Stomach (tissue), 8 donors: ENCODE measurements at regions not wholly inside any gene's neighbourhood (a gene's known extent, or its start where the extent isn't known, plus 50 kb on each side); places are given as distances from the start of the nearest gene placed in this dataset.
"Not testable (repeated sequence)": the region's sequence is repeated elsewhere in the genome, so short reads cannot be mapped to it uniquely, and the experiment has no call there.

Experiments
- DNase-seq, 2 donors: peaks; one replicate each; pipeline versions ENCODE4 v3.0.0 to v3.0.0-alpha.2; 2013 to 2019
- H3K27ac ChIP-seq, 5 donors: fragments of 200-600 bp in 4 of 5; sonication (generic) in 4 of 5; one replicate each; pipeline ENCODE4 v1.5.1; 2013 to 2019; ENCODE audit warnings: mild to moderate bottlenecking in 1 of 5, moderate library complexity in 1 of 5
- H3K27me3 ChIP-seq, 3 donors: fragments of 200-600 bp; sonication (generic); one replicate each; pipeline ENCODE4 v1.5.1; 2017 to 2019; ENCODE audit warnings: mixed run types in 1 of 3
- H3K36me3 ChIP-seq, 4 donors: fragments of 200-600 bp; sonication (generic); 1 replicate in 3 of 4; 2 replicates in 1 of 4; pipeline ENCODE4 v1.5.1; 2016 to 2019
- H3K4me1 ChIP-seq, 4 donors: fragments of 200-600 bp; sonication (generic); one replicate each; pipeline ENCODE4 v1.5.1; 2016 to 2019
- H3K4me3 ChIP-seq, 4 donors: fragments of 200-600 bp; sonication (generic) in 3 of 4; one replicate each; pipeline ENCODE4 v1.5.1; 2016 to 2019; ENCODE audit warnings: mild to moderate bottlenecking in 1 of 4
- H3K9me3 ChIP-seq, 4 donors: fragments of 200-600 bp; sonication (generic); one replicate each; pipeline ENCODE4 v1.5.1; 2016 to 2019
- CTCF ChIP-seq, 7 experiments: fragments of 450-650 bp in 4 of 7; fragments of 200-600 bp in 3 of 7; sonication (generic) in 3 of 7; IDR thresholded peaks; one replicate each; pipeline ENCODE4 v1.5.1; 2016 to 2019; ENCODE audit warnings: antibody characterized with exemption in 7 of 7, control low read depth in 2 of 7, mild to moderate bottlenecking in 1 of 7
- EP300 ChIP-seq: sonication (generic); formaldehyde crosslinking; IDR thresholded peaks from one replicate; pipeline ENCODE4 v1.6.1; 2017; ENCODE audit warnings: antibody characterized with exemption
- POLR2A ChIP-seq, 4 donors: fragments of 450-650 bp; IDR thresholded peaks; one replicate each; pipeline ENCODE4 v1.6.1; 2016; ENCODE audit warnings: antibody characterized with exemption in 4 of 4, control low read depth in 2 of 4, mild to moderate bottlenecking in 1 of 4, moderate library complexity in 1 of 4
- POLR2AphosphoS5 ChIP-seq, 3 donors: sonication (generic); formaldehyde crosslinking; IDR thresholded peaks; one replicate each; pipeline ENCODE4 v1.6.1; 2016; ENCODE audit warnings: antibody characterized with exemption in 3 of 3
- WGBS, 5 donors: extraction: QIAGEN DNeasy Blood & Tissue Kit in 3 of 5; methylation state at CpG; one replicate each; pipeline versions ENCODE4 v1.1.5 to v1.1.7; 2013 to 2018; 5-methylcytosine and 5-hydroxymethylcytosine counted together
- intact Hi-C: fragments of 100-400 bp; cut with DNase I; formaldehyde crosslinking; loops from one replicate; pipeline ENCODE4 v1.15.1; 2023; ENCODE audit warnings: low total_unique reads
- donor health status: healthy with polysubstance abuse.
- donor health status: Bipolar disorder and iron deficiency.
- donor health status: healthy.

- intact Hi-C loops: no loop called here
- Histone ChIP-seq H3K9me3 (peaks cover 7 to 29% (median 21%) of the 10 kb centered on the region in 4 donors), H3K27ac (no peak overlapping the region), H3K27me3 (no peaks in the 10 kb centered on the region), H3K4me3 (no peak overlapping the region), H3K36me3 (no peaks in the 10 kb centered on the region), H3K4me1 (no peaks in the 10 kb centered on the region)
- DNase-seq: no peak
- WGBS, 5 donors: 64 to 73% (median 69%) methylated on average over 4 of the region's 4 CpGs
- no peak for TF ChIP-seq CTCF (IDR thresholded peaks at IDR 0.05)
- no peak for TF ChIP-seq POLR2AphosphoS5 (IDR thresholded peaks at IDR 0.05)
- no peak for TF ChIP-seq EP300
- no peak for TF ChIP-seq POLR2A (IDR thresholded peaks at IDR 0.05)
Measured at GRCh38 chr9:7316967-7317366, 482.6 kb downstream of the DMAC1 start.

- H3K27me3 ChIP-seq: no peaks in the 10 kb centered on the region
- DNase-seq: peak in 1 of 2 donors; percentile 44
- H3K36me3 ChIP-seq: no peaks in the 10 kb centered on the region
- no peak overlapping the region for H3K27ac ChIP-seq
- TF ChIP-seq POLR2A (IDR thresholded peaks at IDR 0.05) (no peak), POLR2AphosphoS5 (IDR thresholded peaks at IDR 0.05) (no peak), CTCF (IDR thresholded peaks at IDR 0.05) (no peak), EP300 (no peak)
- H3K4me1 ChIP-seq: no peaks in the 10 kb centered on the region
- intact Hi-C loops: no loop called here
- 56 to 89% (median 69%) methylated on average over 3 of the region's 3 CpGs for WGBS, 5 donors
- no peak overlapping the region for H3K4me3 ChIP-seq
- H3K9me3 ChIP-seq: peaks cover 7 to 35% (median 25%) of the 10 kb centered on the region in 4 donors
Measured at GRCh38 chr9:7316166-7316795, 483.3 kb downstream of the DMAC1 start.

GRCh38 chr9:7315746-7316145 lies 483.8 kb downstream of the DMAC1 start:
- H3K27ac ChIP-seq: no peak overlapping the region
- peaks cover 7 to 35% (median 25%) of the 10 kb centered on the region in 4 donors for H3K9me3 ChIP-seq
- intact Hi-C loops: no loop called here
- H3K27me3 ChIP-seq: no peaks in the 10 kb centered on the region
- H3K4me3 ChIP-seq: no peak overlapping the region
- WGBS, 5 donors: 68 to 79% (median 69%) methylated on average over 3 of the region's 3 CpGs
- no peaks in the 10 kb centered on the region for H3K36me3 ChIP-seq
- DNase-seq: no peak
- TF ChIP-seq POLR2AphosphoS5 (IDR thresholded peaks at IDR 0.05) (peak in 1 of 3 donors; percentile 4), EP300 (no peak)
- H3K4me1 ChIP-seq: no peaks in the 10 kb centered on the region

- no peak overlapping the region for H3K27ac ChIP-seq
- no peaks in the 10 kb centered on the region for H3K27me3 ChIP-seq
- H3K36me3 ChIP-seq: no peaks in the 10 kb centered on the region
- H3K9me3 ChIP-seq: peaks cover 7 to 42% (median 31%) of the 10 kb centered on the region in 4 donors
- no peak for TF ChIP-seq CTCF (IDR thresholded peaks at IDR 0.05)
- TF ChIP-seq POLR2A (IDR thresholded peaks at IDR 0.05): no peak
- no peak for TF ChIP-seq POLR2AphosphoS5 (IDR thresholded peaks at IDR 0.05)
- TF ChIP-seq EP300: no peak
- H3K4me1 ChIP-seq: no peaks in the 10 kb centered on the region
- no peak overlapping the region for H3K4me3 ChIP-seq
- WGBS, 5 donors: 89 to 92% (median 89%) methylated on average over 3 of the region's 3 CpGs
- intact Hi-C loops: no loop called here
- DNase-seq: no peak
Measured at GRCh38 chr9:7315116-7315515, 484.5 kb downstream of the DMAC1 start.

GRCh38 chr9:7313389-7313788 lies 486.2 kb downstream of the DMAC1 start:
- Histone ChIP-seq H3K27ac (no peak overlapping the region), H3K4me3 (no peak overlapping the region), H3K36me3 (no peaks in the 10 kb centered on the region), H3K27me3 (no peaks in the 10 kb centered on the region), H3K9me3 (peaks cover 7 to 59% (median 46%) of the 10 kb centered on the region in 4 donors), H3K4me1 (no peaks in the 10 kb centered on the region)
- no peak for TF ChIP-seq POLR2A (IDR thresholded peaks at IDR 0.05)
- no peak for TF ChIP-seq POLR2AphosphoS5 (IDR thresholded peaks at IDR 0.05)
- TF ChIP-seq CTCF (IDR thresholded peaks at IDR 0.05): no peak
- TF ChIP-seq EP300: no peak
- DNase-seq: no peak
- WGBS, 5 donors: 69 to 100% (median 90%) methylated on average over 1 of the region's 1 CpG
- intact Hi-C loops: no loop called here

GRCh38 chr9:7309051-7309450 lies 490.5 kb downstream of the DMAC1 start:
- H3K27me3 ChIP-seq, H3K36me3 ChIP-seq, intact Hi-C loops, DNase-seq, H3K4me1 ChIP-seq, H3K27ac ChIP-seq, H3K4me3 ChIP-seq: not testable (repeated sequence)
- 86 to 92% (median 87%) methylated on average over 7 of the region's 7 CpGs for WGBS, 5 donors
- H3K9me3 ChIP-seq: peaks cover 7 to 60% (median 42%) of the 10 kb centered on the region in 4 donors
